NCI-H2107 treated with DMSO at 0.1 percent for 48 hours (cell line): ENCODE measurements at regions not wholly inside any gene's neighbourhood (a gene's known extent, or its start where the extent isn't known, plus 50 kb on each side); places are given as distances from the start of the nearest gene placed in this dataset.

Experiments used
- DNase-seq: peaks from one replicate; lab custom pipeline; 2025; ENCODE audit not compliant: unreplicated experiment; lab: John Stamatoyannopoulos, UW

DNA sequence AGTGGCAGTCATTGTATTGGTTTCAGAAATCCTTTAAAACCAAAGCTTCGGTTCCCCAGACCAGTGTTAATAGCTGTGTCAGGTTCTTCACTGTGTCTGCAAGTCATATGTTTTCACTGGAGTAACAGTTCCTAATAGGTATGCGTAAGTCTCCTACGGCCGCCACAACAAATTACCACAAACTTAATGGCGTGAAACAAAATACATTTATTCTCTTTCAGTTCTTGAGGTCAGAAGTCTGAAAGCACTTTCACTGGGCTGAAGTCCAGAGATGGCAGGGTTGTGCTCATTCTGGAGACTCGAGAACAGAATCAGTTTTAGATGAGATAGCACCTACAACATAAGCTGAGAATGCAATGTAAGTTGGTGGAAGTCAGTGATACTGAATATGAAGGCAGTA is 556.2 kb downstream of the TLE4 start:
- DNase-seq: no peak

DNA sequence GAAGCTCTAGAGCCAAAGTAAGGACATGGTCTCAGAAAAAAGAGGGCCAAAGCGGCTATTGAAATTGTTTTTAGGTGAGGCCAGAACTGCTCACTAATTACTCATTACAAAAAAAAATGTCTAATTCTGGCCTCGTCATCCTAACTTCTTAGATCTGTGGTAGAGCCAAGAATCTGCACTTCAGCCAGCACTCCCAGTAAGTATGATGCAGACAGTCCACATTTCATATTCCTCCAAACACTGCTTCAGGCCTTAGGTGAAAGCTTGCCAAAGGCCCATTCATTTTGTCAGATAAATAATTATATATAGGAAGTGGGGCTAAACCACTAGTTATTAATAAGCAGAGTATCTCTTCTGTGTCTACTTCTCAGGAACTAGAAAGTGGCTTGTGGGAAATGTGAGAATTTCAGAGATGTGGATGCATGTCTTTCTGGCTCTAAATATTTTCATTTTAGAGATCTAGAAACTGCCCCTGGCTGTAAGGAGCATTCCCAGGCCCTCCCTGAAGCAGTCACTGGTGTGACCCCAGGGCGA is 554.0 kb downstream of the TLE4 start:
- no peak for DNase-seq

DNA sequence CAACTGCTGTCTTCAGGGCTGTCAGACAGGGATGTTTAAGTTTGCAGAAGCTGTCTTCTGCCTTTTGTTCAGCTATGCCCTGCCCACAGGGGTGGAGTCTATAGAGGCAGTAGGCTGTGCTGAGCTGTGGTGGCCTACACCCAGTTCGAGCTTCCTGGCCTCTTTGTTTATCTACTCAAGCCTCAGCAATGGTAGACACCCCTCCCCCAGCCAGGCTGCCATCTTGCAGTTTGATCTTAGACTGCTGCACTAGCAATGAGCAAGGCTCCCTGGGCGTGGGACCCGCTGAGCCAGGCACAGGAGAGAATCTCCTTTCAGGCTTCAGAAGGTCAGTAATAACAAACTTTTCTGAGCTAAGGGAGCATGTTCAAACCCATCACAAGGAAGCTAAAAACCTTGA is 545.3 kb downstream of the TLE4 start:
- DNase-seq: no peak

DNA sequence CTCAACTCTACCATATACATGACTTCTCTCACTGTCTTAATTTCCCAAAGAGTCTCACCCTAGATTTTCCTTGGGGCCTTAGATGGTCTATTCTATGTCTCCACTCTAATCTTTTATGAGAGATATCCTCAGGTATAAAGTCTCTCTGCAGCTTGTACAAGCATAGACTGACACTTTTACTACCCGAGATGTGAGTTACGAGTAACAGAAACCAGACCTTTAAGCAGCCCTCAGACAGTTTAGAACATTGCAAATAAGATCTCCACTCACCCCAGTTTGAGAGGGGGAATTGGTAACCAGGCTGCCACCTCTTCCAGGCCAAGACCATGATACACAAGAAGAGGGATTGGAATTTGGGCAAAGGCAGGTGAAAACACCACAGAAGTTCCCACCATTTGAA is 542.5 kb downstream of the TLE4 start:
- DNase-seq: no peak

- DNase-seq: no peak
Observed at GRCh38 chr9:80107931-80108660, 536.3 kb downstream of the TLE4 start.

DNA sequence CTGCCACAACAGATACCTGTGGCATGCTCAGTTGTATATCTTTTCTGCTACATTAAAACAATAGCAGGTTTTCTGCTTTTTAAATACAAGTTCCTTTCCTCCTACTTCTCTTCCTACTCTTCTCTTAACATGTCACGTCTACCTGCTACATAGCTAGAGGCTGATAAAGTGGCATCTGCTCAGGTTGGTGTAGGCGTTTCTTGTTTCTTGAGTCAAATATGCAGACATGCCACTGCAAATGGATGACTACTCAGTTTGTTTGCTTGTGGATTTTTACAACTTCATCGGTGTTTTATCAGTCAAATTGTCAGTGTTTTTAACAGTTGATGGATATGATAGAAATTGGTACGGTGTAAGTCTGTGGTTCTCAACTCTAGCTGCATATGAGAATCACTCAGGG is 525.7 kb downstream of the TLE4 start:
- no peak for DNase-seq

DNA sequence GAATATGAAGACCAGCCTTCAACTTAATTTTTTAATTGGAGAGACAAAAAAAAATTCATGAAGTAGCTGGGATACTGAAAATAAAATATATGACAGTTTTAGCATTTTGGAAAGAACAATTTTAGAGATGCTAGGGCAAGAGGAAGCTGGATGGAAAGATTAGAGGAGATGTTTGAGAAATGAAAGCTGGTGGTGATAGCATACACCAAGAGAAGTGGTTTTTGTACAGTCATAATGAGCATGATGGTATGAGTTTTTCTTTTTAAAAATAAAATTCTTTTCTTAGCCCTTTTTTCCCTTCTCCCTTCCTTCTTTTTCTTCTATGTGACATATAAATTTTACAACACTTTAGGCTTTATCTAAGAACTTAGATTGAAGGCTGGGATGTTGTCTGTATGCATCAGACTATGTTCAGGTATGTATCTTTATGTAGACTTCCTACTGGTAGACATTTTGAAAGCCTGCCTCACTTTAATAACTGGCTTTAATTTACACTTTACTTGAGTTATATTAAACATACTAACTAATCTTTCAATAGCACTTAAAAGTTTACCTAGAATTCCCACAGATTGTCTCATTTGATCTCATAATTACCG is 522.5 kb downstream of the TLE4 start:
- DNase-seq: no peak

- no peak for DNase-seq
Observed at GRCh38 chr9:80093695-80094094, 521.9 kb downstream of the TLE4 start.

GRCh38 chr9:80091526-80091925 is 519.8 kb downstream of the TLE4 start:
- DNase-seq: no peak

DNA sequence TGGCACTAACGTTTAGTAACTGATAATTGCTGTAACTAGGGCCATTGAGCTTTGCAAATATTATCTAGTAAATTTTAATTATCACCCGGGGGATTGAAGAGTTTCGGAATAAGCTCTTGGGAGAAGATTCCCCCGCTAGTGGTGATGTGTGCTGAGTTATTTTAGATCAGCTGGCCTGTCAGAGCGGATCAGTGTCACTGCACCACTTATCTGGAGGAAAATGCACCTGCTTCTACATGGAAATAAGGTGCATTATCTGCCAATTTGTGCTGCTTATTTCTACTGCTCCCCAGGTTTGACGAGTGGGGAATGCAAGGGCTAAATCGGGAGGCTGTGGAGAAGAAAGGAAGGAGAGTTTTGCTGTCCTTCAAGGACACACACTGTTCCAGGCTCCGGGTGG is 518.6 kb downstream of the TLE4 start:
- DNase-seq: no peak

DNA sequence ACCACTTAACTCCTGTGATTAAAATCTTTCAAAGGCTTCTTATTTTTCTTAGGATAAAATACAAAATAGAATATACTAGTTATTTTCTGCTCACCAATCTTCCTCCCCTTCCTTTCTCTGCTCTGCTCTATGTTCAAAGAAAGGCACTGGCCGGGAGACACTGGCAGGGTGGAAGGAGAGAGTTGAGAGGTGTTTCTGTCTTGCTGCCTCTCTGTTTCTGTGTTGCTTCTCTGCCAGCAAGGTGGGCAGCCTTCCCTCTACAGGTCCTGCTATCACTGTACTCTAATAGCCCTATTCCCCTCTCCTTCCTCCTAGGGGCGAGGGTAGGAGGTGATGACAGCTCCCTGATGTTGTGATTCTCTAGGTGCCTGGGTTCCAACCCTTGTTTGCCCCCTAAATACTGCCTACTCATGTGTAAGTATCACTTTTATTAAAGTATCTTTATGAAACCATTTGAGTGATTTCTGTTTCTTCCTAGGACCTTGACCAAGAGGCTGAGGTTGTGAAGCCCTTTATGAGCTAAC is 515.1 kb downstream of the TLE4 start:
- no peak for DNase-seq

GRCh38 chr9:80086386-80086785 is 514.6 kb downstream of the TLE4 start:
- no peak for DNase-seq

- DNase-seq: no peak
Observed at GRCh38 chr9:80085668-80086067, 513.9 kb downstream of the TLE4 start.

DNA sequence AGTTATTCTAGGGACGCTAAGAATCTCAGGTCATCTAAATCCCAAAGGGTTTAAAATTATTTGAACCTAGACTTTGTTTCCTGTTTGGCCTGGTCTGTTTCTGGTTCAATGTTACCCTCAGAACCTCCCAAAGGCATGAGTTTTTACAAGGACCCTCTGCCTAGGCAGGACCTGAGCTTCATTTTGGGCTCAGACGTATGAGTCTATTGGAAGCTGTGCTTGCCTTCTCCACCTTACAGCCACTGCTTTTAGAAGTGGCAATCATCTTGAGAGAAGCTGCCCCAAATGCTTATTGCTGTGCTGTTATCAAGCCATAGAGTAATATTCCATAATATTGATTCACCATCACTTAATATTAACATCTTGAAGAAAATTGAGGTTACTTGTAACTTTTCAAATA is 510.4 kb downstream of the TLE4 start:
- no peak for DNase-seq

GRCh38 chr9:80078826-80079225 is 507.1 kb downstream of the TLE4 start:
- no peak for DNase-seq

GRCh38 chr9:80077059-80077458 is 505.3 kb downstream of the TLE4 start:
- DNase-seq: no peak

DNA sequence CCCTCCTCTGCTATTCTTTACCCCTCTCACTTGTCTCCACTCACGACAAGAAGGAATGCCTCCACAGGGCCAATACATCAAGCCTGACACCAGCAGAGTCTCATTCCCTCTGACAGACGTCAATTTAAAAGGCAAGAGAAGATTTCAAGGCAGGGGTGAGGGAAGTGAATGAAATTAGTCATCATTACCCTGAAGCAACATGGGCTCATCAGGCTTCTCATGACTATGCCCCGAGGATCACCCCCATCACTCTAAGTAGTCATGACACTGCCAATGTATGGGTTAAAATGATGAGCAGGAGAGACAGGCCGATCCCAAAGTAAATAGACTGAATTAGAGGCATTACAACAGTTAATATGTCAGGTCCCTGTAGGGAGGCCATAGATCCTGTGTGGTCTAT is 504.4 kb downstream of the TLE4 start:
- DNase-seq: no peak

DNA sequence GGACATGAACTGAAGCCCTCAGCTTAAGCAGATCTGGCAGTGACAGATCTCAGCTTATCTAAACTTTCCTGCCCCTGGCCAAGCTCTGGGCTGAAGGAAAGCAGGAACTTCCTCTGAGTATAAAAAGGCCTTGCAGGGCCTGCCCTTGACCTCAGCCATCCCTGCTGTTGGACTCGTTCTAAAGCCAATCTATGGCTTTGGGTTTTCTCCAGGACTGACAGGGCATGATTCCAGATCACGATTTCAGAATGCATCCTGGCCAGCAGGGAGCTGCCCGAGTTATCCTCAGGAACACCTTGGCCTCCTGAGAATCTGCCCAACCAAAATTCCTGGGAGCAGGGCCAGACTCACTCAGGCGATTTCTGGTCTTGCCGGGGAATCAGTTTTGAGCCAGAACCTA is 502.7 kb downstream of the TLE4 start:
- DNase-seq: no peak

DNA sequence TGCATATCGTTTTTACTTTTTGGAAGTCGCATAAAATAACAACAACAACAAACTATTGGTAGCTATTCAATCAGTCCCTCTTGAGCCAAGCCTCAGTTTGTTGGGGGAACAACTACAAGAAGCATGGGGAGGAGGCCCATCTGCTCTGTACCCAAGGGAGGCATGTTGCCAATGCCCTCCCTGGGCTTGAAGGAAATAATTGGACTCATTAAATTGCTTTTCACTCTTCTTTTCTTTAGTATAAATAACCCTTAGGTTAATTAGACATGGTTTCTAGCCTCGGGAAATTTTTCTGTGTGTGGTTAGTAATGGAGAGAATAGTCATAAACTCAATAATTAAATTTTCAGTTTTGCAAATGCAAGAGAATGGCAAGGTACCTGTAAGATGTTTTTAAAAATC is 500.7 kb downstream of the TLE4 start:
- DNase-seq: no peak

DNA sequence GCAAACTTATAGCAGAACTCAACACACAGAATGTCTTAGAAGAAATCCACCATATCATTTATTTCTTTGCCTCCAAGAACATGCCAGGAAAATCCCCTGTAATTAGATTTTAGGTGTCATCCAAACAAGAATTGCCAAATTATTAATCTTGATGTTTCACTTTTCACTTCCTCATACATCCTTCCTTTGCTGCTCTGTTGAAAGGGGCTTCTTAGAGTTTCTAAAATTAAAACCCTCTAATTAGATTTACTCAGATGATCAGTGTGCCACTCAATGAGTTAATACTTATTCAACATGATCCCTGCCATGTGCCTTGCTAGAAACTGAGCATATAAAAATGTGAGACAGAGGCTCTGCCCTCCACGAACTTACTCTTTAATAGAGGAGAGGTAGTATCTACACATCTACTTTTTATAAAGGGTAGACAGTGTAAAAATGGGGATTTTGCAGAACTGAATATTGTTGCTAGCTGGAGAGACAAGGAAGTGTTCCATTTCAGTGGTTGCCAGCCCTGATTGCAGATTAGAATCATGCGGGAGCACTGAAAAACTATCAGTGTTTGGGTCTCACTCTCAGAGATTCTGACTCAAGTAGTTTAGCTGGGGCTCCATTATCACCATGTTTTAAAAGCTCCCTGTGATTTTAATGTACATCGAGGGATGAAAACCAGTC is 498.4 kb downstream of the TLE4 start:
- DNase-seq: no peak

DNA sequence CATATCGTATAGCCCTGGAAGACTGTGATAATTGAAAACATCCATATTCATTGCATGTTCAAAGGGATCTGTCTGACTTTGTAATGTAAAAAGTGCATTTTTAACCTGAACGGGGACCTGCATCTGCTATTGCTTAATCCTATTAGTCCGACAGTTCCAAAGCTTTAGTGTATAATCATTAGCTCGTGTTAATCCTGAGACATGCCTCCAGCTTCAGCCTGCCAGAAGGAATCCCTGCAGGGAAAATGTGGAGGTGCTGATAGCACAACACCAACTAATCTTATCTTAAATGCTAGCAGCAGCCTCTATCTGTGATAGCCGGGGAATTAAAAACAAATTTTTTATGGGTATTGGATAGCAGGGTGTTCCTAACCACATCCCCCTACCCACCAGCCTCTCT is 495.2 kb downstream of the TLE4 start:
- DNase-seq: no peak

DNA sequence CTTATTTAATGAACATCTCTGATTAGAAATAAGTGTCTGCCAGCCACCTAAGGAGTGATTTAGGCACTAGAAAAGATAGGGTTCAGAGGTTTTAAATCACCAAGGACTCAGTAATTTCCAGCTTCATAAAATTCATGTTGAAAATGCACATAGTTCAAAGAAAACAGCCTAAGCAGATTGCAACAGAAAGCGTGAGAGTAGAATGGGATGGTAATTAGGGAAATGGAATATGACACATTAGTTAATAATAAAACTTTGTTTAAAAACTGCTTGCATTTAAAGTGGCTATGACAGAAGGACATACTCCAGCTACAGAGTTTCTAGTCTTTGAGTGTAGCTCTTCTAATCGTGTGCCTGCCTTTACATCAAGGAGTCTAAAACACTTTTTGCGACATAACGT is 490.8 kb downstream of the TLE4 start:
- no peak for DNase-seq
